WTC11 (cell line): ENCODE measurements at regions not wholly inside any gene's neighbourhood (a gene's known extent, or its start where the extent isn't known, plus 50 kb on each side); places are given as distances from the start of the nearest gene placed in this dataset.

Experiments
- ATAC-seq: fragments of 200-7000 bp; cut with Tn5 transposase; 2 replicates; pipeline ENCODE4 v1.10.0; 2021; ENCODE audit warnings: mild to moderate bottlenecking, moderate library complexity
- CTCF ChIA-PET: fragments of 300-600 bp; sonication (Branson Sonifier 250); formaldehyde crosslinking; loops from one replicate; lab custom pipeline; 2021; ENCODE audit warnings: antibody characterized with exemption; lab: Charles Lee
- POLR2A ChIA-PET: fragments of 350-600 bp; sonication (Branson Sonifier 250); formaldehyde crosslinking; loops from one replicate; lab custom pipeline; 2021; ENCODE audit warnings: antibody characterized with exemption; lab: Charles Lee
- DNase-seq: peaks from one replicate; pipeline ENCODE4 v3.0.0; 2021; ENCODE audit warnings: low spot score
- H3K27ac Mint-ChIP-seq: 2 replicates; pipeline ENCODE4 v1.8.0; 2021; ENCODE audit warnings: mixed read lengths
- H3K27me3 Mint-ChIP-seq: 2 replicates; pipeline ENCODE4 v1.8.0; 2021; ENCODE audit warnings: low read depth, mild to moderate bottlenecking, moderate library complexity, mixed read lengths
- H3K36me3 Mint-ChIP-seq: 2 replicates; pipeline ENCODE4 v1.8.0; 2021; ENCODE audit warnings: mixed read lengths
- H3K4me1 Mint-ChIP-seq: 2 replicates; pipeline ENCODE4 v1.8.0; 2022; ENCODE audit warnings: mixed read lengths
- H3K4me3 Mint-ChIP-seq: 2 replicates; pipeline ENCODE4 v1.8.0; 2021; ENCODE audit warnings: mild to moderate bottlenecking, moderate library complexity, mixed read lengths
- H3K9me3 Mint-ChIP-seq: 2 replicates; pipeline ENCODE4 v1.8.0; 2021; ENCODE audit warnings: mixed read lengths
- ELF4 ChIP-seq: sonication (generic); formaldehyde crosslinking; IDR thresholded peaks from 2 replicates; pipeline ENCODE4 v1.8.1; 2022; ENCODE audit warnings: low read depth, mild to moderate bottlenecking, moderate library complexity, missing genetic modification reagents
- ESRRA ChIP-seq: sonication (generic); formaldehyde crosslinking; IDR thresholded peaks from 2 replicates; pipeline ENCODE4 v1.8.1; 2022; ENCODE audit warnings: mild to moderate bottlenecking, missing genetic modification reagents, borderline replicate concordance
- GRHL2 ChIP-seq: fragments of 250-450 bp; sonication (Bioruptor Pico); IDR thresholded peaks from 2 replicates; pipeline ENCODE4 v1.8.0; 2022; ENCODE audit warnings: mild to moderate bottlenecking, moderate library complexity; ENCODE audit not compliant: insufficient replicate concordance, severe bottlenecking
- HMGA2 ChIP-seq: fragments of 250-450 bp; sonication (Bioruptor Pico); IDR thresholded peaks from 2 replicates; pipeline ENCODE4 v1.4.0; 2021; ENCODE audit warnings: mild to moderate bottlenecking, moderate library complexity
- JAZF1 ChIP-seq: fragments of 250-450 bp; sonication (Bioruptor Pico); IDR thresholded peaks from 2 replicates; pipeline ENCODE4 v1.9.0; 2021; ENCODE audit warnings: moderate library complexity, mild to moderate bottlenecking, inconsistent platforms
- JUN ChIP-seq: sonication (generic); formaldehyde crosslinking; IDR thresholded peaks from 2 replicates; pipeline ENCODE4 v1.8.0; 2023; ENCODE audit warnings: mild to moderate bottlenecking, missing genetic modification reagents
- MXD4 ChIP-seq: fragments of 250-450 bp; sonication (Bioruptor Pico); IDR thresholded peaks from 2 replicates; pipeline ENCODE4 v1.8.0; 2021; ENCODE audit warnings: mild to moderate bottlenecking, moderate library complexity, borderline replicate concordance
- NFE2L1 ChIP-seq: sonication (generic); formaldehyde crosslinking; IDR thresholded peaks from 2 replicates; pipeline ENCODE4 v1.8.1; 2023; ENCODE audit warnings: missing genetic modification reagents
- NR3C1 ChIP-seq: sonication (generic); formaldehyde crosslinking; conservative IDR thresholded peaks from 2 replicates; pipeline ENCODE4 v1.8.1; 2023; ENCODE audit warnings: low read depth, mild to moderate bottlenecking, missing genetic modification reagents
- RELA ChIP-seq: sonication (generic); formaldehyde crosslinking; IDR thresholded peaks from 2 replicates; pipeline ENCODE4 v1.8.1; 2022; ENCODE audit warnings: missing genetic modification reagents, mild to moderate bottlenecking, borderline replicate concordance
- RORB ChIP-seq: fragments of 250-450 bp; sonication (Bioruptor Pico); IDR thresholded peaks from 2 replicates; pipeline ENCODE4 v1.9.0; 2021; ENCODE audit warnings: mild to moderate bottlenecking
- TEAD4 ChIP-seq: sonication (generic); formaldehyde crosslinking; IDR thresholded peaks from 2 replicates; pipeline ENCODE4 v1.8.0; 2022; ENCODE audit warnings: mild to moderate bottlenecking, missing genetic modification reagents
- TP53 ChIP-seq: sonication (generic); formaldehyde crosslinking; IDR thresholded peaks from 2 replicates; pipeline ENCODE4 v1.8.1; 2023; ENCODE audit warnings: mild to moderate bottlenecking, missing genetic modification reagents
- ZBTB21 ChIP-seq: sonication (generic); formaldehyde crosslinking; IDR thresholded peaks from 2 replicates; pipeline ENCODE4 v1.8.1; 2023; ENCODE audit warnings: mild to moderate bottlenecking, missing genetic modification reagents, borderline replicate concordance
- ZNF121 ChIP-seq: sonication (generic); formaldehyde crosslinking; IDR thresholded peaks from 2 replicates; pipeline ENCODE4 v1.8.0; 2023; ENCODE audit warnings: missing genetic modification reagents
- ZNF138 ChIP-seq: sonication (generic); formaldehyde crosslinking; conservative IDR thresholded peaks from 2 replicates; pipeline ENCODE4 v1.8.1; 2022; ENCODE audit warnings: mild to moderate bottlenecking, moderate library complexity, missing genetic modification reagents
- ZNF263 ChIP-seq: sonication (generic); formaldehyde crosslinking; IDR thresholded peaks from 2 replicates; pipeline ENCODE4 v1.8.1; 2022; ENCODE audit warnings: low read depth, mild to moderate bottlenecking, moderate library complexity, missing genetic modification reagents
- ZNF423 ChIP-seq: fragments of 250-450 bp; sonication (Bioruptor Pico); IDR thresholded peaks from 2 replicates; pipeline ENCODE4 v2.1.2; 2022; ENCODE audit warnings: mild to moderate bottlenecking, moderate library complexity
- TF ChIP-seq, protein P1 (sequence below): fragments of 250-450 bp; sonication (Bioruptor Pico); IDR thresholded peaks from 2 replicates; pipeline ENCODE4 v1.8.0; 2021; ENCODE audit warnings: mild to moderate bottlenecking
- TF ChIP-seq, protein P2 (sequence below): fragments of 250-450 bp; sonication (Bioruptor Pico); IDR thresholded peaks from 2 replicates; pipeline ENCODE4 v1.9.0; 2021; ENCODE audit warnings: moderate library complexity, mild to moderate bottlenecking, inconsistent platforms, borderline replicate concordance
- TF ChIP-seq, protein P3 (sequence below): sonication (generic); formaldehyde crosslinking; IDR thresholded peaks from 2 replicates; pipeline ENCODE4 v1.8.0; 2022; ENCODE audit warnings: mild to moderate bottlenecking, missing genetic modification reagents
- TF ChIP-seq, protein P4 (sequence below): sonication (generic); formaldehyde crosslinking; IDR thresholded peaks from 2 replicates; pipeline ENCODE4 v1.8.0; 2022; ENCODE audit warnings: mild to moderate bottlenecking, missing genetic modification reagents
- TF ChIP-seq, protein P5 (sequence below): sonication (generic); formaldehyde crosslinking; IDR thresholded peaks from 2 replicates; pipeline ENCODE4 v1.8.1; 2022; ENCODE audit warnings: mild to moderate bottlenecking, missing genetic modification reagents, moderate library complexity, borderline replicate concordance
- TF ChIP-seq, protein P6 (sequence below): sonication (generic); formaldehyde crosslinking; IDR thresholded peaks from 2 replicates; pipeline ENCODE4 v1.8.1; 2023; ENCODE audit warnings: mild to moderate bottlenecking, missing genetic modification reagents
- TF ChIP-seq, protein P7 (sequence below): sonication (generic); formaldehyde crosslinking; IDR thresholded peaks from 2 replicates; pipeline ENCODE4 v1.8.1; 2023; ENCODE audit warnings: mild to moderate bottlenecking, missing genetic modification reagents, moderate library complexity
- TF ChIP-seq, protein P8 (sequence below): sonication (generic); formaldehyde crosslinking; IDR thresholded peaks from 2 replicates; pipeline ENCODE4 v1.8.0; 2023; ENCODE audit warnings: mild to moderate bottlenecking, missing genetic modification reagents
- TF ChIP-seq, protein P9 (sequence below): fragments of 250-450 bp; sonication (Bioruptor Pico); IDR thresholded peaks from 2 replicates; pipeline ENCODE4 v2.1.2; 2022; ENCODE audit warnings: mild to moderate bottlenecking, moderate library complexity

DNA sequence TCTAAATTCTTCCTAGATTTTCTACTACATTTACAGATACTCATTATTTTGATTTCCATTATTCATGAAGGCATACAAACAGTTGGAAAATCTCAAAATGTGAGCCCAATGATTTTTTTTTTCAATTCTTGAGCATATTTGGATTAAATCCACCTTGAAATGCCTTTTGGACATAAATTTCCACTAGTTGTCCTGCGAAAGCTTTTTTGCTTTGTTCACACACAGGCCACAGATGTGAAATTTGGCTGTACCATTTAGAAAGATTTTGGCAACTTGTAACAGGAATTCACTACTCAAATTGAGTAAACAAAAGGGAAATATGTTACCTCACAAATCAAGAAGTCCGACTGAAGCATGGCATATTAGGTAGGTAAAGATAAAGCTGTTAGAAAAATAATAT is 1631.0 kb downstream of the CDH8 start:
- Mint-ChIP-seq H3K36me3 (no peaks in the 10 kb centered on the region), H3K4me3 (no peak overlapping the region), H3K9me3 (no peaks in the 10 kb centered on the region), H3K4me1 (peaks cover 2% of the 10 kb centered on the region; the same call in 1 of the 2 replicates), H3K27me3 (no peaks in the 10 kb centered on the region)
- no peak for DNase-seq
- CTCF ChIA-PET = no interaction called here
- ATAC-seq = no peak
- TF ChIP-seq, protein P1, sequence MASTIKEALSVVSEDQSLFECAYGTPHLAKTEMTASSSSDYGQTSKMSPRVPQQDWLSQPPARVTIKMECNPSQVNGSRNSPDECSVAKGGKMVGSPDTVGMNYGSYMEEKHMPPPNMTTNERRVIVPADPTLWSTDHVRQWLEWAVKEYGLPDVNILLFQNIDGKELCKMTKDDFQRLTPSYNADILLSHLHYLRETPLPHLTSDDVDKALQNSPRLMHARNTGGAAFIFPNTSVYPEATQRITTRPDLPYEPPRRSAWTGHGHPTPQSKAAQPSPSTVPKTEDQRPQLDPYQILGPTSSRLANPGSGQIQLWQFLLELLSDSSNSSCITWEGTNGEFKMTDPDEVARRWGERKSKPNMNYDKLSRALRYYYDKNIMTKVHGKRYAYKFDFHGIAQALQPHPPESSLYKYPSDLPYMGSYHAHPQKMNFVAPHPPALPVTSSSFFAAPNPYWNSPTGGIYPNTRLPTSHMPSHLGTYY (CRISPR knock-in tag) = no peak
- TF ChIP-seq, protein P2, sequence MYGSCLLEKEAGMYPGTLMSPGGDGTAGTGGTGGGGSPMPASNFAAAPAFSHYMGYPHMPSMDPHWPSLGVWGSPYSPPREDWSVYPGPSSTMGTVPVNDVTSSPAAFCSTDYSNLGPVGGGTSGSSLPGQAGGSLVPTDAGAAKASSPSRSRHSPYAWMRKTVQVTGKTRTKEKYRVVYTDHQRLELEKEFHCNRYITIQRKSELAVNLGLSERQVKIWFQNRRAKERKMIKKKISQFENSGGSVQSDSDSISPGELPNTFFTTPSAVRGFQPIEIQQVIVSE (CRISPR knock-in tag) = no peak
- no peak for TF ChIP-seq ZBTB21 (CRISPR knock-in tag)
- no peak for TF ChIP-seq TEAD4 (CRISPR knock-in tag)
- TF ChIP-seq, protein P3, sequence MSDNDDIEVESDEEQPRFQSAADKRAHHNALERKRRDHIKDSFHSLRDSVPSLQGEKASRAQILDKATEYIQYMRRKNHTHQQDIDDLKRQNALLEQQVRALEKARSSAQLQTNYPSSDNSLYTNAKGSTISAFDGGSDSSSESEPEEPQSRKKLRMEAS (CRISPR knock-in tag) = no peak
- TF ChIP-seq, protein P4, sequence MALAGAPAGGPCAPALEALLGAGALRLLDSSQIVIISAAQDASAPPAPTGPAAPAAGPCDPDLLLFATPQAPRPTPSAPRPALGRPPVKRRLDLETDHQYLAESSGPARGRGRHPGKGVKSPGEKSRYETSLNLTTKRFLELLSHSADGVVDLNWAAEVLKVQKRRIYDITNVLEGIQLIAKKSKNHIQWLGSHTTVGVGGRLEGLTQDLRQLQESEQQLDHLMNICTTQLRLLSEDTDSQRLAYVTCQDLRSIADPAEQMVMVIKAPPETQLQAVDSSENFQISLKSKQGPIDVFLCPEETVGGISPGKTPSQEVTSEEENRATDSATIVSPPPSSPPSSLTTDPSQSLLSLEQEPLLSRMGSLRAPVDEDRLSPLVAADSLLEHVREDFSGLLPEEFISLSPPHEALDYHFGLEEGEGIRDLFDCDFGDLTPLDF (CRISPR knock-in tag) = no peak
- no peak for TF ChIP-seq HMGA2 (CRISPR knock-in tag)
- no peak for TF ChIP-seq GRHL2 (CRISPR knock-in tag)
- TF ChIP-seq MXD4 = no peak
- TF ChIP-seq ELF4 (CRISPR knock-in tag) = no peak
- TF ChIP-seq, protein P5, sequence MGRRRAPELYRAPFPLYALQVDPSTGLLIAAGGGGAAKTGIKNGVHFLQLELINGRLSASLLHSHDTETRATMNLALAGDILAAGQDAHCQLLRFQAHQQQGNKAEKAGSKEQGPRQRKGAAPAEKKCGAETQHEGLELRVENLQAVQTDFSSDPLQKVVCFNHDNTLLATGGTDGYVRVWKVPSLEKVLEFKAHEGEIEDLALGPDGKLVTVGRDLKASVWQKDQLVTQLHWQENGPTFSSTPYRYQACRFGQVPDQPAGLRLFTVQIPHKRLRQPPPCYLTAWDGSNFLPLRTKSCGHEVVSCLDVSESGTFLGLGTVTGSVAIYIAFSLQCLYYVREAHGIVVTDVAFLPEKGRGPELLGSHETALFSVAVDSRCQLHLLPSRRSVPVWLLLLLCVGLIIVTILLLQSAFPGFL (CRISPR knock-in tag) = no peak
- TF ChIP-seq, protein P6, sequence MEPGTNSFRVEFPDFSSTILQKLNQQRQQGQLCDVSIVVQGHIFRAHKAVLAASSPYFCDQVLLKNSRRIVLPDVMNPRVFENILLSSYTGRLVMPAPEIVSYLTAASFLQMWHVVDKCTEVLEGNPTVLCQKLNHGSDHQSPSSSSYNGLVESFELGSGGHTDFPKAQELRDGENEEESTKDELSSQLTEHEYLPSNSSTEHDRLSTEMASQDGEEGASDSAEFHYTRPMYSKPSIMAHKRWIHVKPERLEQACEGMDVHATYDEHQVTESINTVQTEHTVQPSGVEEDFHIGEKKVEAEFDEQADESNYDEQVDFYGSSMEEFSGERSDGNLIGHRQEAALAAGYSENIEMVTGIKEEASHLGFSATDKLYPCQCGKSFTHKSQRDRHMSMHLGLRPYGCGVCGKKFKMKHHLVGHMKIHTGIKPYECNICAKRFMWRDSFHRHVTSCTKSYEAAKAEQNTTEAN (CRISPR knock-in tag) = no peak
- no peak for TF ChIP-seq RELA (CRISPR knock-in tag)
- TF ChIP-seq, all 79 proteins: peak for 0
- H3K27ac Mint-ChIP-seq = no peak overlapping the region
- POLR2A ChIA-PET = no interaction called here

DNA sequence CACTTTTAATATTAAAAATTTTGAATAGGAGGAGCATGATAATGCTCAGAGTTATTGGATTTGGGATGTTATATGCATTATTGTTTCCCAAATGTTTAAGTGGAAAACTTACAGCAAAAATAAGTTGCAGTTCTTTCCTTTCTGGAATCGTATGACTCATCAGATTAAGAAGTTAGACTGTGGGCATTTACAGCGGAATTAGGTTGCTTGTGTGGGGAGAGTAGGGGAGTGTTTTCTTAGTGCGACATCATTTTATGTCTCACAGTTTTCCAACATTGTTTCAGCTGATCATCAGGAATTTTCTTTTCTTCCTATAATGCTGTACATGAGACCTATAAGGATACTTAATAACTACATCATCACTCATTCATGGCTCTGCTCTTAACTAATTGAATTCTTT is 1631.8 kb downstream of the CDH8 start:
- DNase-seq (no peak), ATAC-seq (no peak)
- ChIA-PET CTCF (no interaction called here), POLR2A (no interaction called here)
- no peaks in the 10 kb centered on the region for H3K4me1 Mint-ChIP-seq
- no peaks in the 10 kb centered on the region for H3K9me3 Mint-ChIP-seq
- H3K4me3 Mint-ChIP-seq = no peak overlapping the region
- no peak overlapping the region for H3K27ac Mint-ChIP-seq
- no peaks in the 10 kb centered on the region for H3K36me3 Mint-ChIP-seq
- H3K27me3 Mint-ChIP-seq = no peaks in the 10 kb centered on the region
- TF ChIP-seq TEAD4 (CRISPR knock-in tag) (no peak), RORB (no peak), ZNF121 (no peak), TP53 (CRISPR knock-in tag) (no peak), ESRRA (CRISPR knock-in tag) (no peak), JAZF1 (CRISPR knock-in tag) (no peak), ZNF138 (CRISPR knock-in tag) (no peak), ZNF423 (CRISPR knock-in tag) (no peak), NR3C1 (CRISPR knock-in tag) (no peak), NFE2L1 (CRISPR knock-in tag) (no peak), ZNF263 (CRISPR knock-in tag) (no peak), JUN (CRISPR knock-in tag) (no peak)
- TF ChIP-seq, protein P7, sequence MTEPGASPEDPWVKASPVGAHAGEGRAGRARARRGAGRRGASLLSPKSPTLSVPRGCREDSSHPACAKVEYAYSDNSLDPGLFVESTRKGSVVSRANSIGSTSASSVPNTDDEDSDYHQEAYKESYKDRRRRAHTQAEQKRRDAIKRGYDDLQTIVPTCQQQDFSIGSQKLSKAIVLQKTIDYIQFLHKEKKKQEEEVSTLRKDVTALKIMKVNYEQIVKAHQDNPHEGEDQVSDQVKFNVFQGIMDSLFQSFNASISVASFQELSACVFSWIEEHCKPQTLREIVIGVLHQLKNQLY (CRISPR knock-in tag) = no peak
- TF ChIP-seq, protein P8, sequence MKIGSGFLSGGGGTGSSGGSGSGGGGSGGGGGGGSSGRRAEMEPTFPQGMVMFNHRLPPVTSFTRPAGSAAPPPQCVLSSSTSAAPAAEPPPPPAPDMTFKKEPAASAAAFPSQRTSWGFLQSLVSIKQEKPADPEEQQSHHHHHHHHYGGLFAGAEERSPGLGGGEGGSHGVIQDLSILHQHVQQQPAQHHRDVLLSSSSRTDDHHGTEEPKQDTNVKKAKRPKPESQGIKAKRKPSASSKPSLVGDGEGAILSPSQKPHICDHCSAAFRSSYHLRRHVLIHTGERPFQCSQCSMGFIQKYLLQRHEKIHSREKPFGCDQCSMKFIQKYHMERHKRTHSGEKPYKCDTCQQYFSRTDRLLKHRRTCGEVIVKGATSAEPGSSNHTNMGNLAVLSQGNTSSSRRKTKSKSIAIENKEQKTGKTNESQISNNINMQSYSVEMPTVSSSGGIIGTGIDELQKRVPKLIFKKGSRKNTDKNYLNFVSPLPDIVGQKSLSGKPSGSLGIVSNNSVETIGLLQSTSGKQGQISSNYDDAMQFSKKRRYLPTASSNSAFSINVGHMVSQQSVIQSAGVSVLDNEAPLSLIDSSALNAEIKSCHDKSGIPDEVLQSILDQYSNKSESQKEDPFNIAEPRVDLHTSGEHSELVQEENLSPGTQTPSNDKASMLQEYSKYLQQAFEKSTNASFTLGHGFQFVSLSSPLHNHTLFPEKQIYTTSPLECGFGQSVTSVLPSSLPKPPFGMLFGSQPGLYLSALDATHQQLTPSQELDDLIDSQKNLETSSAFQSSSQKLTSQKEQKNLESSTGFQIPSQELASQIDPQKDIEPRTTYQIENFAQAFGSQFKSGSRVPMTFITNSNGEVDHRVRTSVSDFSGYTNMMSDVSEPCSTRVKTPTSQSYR (CRISPR knock-in tag) = no peak
- TF ChIP-seq, protein P9, sequence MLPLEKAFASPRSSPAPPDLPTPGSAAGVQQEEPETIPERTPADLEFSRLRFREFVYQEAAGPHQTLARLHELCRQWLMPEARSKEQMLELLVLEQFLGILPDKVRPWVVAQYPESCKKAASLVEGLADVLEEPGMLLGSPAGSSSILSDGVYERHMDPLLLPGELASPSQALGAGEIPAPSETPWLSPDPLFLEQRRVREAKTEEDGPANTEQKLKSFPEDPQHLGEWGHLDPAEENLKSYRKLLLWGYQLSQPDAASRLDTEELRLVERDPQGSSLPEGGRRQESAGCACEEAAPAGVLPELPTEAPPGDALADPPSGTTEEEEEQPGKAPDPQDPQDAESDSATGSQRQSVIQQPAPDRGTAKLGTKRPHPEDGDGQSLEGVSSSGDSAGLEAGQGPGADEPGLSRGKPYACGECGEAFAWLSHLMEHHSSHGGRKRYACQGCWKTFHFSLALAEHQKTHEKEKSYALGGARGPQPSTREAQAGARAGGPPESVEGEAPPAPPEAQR (CRISPR knock-in tag) = no peak
